ENCODE measurements at regions not wholly inside any gene's neighbourhood (a gene's known extent, or its start where the extent isn't known, plus 50 kb on each side); places are given as distances from the start of the nearest gene placed in this dataset.
"Not testable (repeated sequence)": the region's sequence is repeated elsewhere in the genome, so short reads cannot be mapped to it uniquely, and the experiment has no call there.

DNA sequence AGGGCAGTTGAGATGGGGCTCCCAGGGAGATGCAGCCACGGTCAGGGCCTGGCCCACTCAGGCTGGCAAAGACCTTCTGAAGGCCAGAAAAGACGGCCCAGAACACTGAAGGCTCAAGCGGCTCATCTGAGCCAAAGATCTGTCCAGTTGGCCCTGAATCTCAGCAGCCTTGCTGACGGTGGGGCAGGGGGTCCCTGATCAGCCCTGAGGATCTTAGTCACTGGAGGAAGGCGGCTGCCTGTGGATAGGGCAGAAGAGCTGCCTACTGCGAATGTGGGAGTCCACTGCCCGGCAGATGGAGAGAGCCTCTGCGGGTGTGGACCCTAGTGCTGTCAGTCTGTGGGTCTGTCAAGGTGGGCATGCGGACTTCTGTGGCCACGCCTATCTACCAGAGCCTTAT lies 1738.2 kb downstream of the TP53TG3F start:
- DNase-seq: no peak

DNA sequence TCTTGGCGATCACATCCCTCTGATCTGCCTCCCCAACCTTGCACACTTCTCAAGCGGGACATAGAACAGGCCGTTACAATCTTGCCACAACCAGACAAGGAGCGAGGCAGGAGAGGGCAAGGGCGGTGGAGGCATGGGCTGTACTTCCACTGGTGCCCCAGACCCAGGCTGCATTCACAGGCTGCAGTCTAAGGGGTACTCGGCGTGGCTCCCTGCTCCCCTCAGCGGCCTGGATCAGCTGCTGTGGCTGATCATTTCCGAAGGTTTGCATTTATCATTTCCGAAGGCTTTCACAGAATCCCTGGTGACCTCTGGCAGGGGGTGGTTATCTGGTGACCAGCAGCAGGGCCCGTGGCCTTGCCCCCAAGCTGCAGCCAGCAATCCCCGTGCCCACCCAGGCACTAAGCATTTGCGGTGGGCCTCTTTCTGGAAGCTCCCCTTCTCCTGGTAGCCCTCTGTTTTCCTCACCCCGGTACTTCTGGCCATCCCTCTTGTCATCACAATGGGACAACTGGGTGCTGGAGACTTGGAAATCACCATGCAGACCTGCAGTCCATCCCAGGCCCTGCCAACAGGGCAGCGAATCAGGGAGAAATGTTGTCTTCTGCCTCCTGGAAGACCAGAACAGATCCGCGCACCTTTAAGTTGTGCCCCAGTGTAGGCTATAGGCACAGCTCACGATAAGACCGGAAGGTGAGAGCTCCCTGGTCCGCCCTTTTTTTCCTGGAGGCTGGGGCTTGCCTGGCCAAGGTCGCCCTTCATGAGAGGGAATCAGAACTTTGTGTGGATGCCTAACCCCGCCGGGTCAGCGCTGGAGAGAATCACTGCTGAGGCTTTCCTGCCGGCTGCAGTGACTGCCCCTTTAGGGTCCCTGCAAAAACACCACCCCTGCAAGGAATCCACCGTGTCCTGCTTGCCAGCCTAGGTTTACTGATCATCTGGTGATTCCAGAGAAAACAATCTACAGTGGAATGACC lies 1739.1 kb downstream of the TP53TG3F start:
- no peak for DNase-seq

- DNase-seq: no peak
Observed at GRCh38 chr16:35200662-35201061, 1741.2 kb downstream of the TP53TG3F start.

DNA sequence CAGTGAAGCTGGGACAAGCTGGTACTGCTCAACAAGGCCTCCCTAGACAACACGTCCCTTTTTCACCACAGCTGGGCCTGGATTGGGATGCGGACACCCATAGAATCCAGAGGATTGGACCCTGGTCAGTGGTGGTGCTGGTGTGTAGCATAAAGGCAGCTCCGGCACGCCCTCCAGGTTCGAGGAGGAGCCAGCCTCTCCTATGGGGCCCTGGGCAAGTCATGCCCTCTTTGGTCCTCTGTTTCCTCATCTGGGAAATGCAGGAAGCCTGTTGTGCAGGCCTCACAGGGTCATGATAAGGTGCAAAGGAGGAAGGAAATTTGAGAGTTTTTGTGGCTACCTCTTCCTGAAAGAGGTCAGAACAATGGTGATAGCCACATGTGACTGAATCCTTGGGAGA lies 1741.7 kb downstream of the TP53TG3F start:
- no peak for DNase-seq

DNA sequence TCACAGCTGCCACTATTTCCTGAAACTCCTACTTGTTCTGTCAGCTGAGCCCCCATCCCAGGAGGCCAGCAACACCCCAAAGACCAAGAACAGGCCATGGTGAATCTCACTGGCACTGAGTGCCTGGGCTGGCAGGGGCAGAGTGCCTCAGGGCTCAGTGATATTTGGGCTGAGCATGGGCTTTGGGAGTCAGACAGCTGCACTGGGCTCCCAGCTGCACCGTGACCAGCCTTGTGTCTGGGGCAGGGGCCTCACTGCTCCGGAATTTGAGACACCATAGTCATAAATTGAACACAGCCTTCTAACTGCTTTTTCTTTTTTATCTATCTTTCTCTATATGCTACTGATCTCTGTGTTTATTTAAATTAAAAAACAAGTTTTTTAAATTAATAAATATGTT lies 1744.2 kb downstream of the TP53TG3F start:
- DNase-seq: no peak

GRCh38 chr16:35207059-35207999 lies 1747.9 kb downstream of the TP53TG3F start:
- no peak for DNase-seq

- no peak for DNase-seq
Observed at GRCh38 chr16:35208001-35208935, 1748.9 kb downstream of the TP53TG3F start.

DNA sequence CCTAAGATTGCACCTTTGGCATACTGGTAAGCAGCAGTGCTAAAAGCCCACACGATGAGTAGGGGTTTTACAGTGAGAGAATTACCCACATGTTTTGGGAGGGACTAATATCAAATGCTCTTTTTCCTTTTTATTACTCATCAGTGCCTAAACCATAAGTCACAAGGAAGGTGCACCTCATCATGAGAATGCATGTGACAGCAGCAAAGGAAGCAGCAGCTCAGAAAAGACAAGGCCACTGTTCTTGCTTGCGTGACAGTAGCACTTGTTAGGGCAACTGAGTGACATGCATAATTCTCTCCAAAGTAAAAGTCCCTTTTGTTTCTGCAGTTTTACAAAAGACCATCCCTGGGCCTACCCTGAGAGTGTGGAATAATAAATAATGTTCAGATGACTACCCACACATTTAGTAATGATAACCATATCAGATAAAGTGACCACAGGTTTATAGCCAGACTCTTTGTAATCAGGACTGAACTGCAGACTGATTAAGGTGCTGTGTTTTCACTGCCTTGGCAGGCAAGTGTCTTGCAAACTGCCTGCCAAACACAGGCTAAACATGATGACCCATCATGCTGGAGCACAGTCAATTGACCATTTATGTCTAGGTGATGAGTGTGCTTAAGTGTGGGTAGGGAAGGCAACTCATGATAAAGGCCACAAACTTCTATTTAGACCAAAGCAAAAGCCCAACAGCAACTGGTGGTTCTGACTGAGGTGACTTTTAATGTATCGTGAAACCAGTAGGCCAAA lies 1751.4 kb downstream of the TP53TG3F start:
- DNase-seq: no peak

GRCh38 chr16:35214840-35215239 lies 1755.4 kb downstream of the TP53TG3F start:
- DNase-seq: no peak

DNA sequence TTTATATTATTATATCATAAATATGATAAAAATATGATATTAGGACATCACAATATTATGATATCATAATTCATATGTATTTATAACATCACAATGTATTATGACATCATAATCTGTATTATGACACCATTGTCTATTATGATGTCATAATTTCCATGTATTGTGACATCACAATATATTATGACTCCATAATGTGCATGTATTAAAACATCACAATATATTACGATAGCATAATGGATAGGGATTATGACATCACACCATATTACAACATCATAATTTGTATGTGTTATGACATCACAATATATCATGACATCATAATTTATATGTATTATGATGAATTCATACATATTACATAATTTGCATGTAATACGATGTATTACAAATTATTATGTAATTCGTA lies 1755.9 kb downstream of the TP53TG3F start:
- DNase-seq: no peak

DNA sequence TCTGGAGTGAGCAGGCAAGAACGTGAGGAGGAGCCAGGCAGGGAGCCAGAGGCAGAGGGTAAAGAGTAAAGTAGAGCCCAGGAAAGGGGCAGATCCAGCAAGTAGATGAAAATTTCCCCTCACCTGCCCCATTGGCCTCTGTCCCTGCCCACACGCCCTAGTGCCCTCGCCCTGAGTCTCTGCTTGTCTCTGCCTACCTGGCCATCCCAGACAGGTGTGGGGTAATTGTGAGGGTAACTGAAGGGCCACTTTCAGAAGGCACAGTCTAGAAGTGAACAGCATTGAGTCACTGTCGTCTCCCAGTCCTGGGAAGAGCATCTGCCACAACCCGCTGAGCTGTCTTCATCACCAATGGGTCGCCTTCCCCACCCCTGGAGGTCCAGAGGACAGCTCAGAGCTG lies 1756.8 kb downstream of the TP53TG3F start:
- DNase-seq: not testable (repeated sequence)

DNA sequence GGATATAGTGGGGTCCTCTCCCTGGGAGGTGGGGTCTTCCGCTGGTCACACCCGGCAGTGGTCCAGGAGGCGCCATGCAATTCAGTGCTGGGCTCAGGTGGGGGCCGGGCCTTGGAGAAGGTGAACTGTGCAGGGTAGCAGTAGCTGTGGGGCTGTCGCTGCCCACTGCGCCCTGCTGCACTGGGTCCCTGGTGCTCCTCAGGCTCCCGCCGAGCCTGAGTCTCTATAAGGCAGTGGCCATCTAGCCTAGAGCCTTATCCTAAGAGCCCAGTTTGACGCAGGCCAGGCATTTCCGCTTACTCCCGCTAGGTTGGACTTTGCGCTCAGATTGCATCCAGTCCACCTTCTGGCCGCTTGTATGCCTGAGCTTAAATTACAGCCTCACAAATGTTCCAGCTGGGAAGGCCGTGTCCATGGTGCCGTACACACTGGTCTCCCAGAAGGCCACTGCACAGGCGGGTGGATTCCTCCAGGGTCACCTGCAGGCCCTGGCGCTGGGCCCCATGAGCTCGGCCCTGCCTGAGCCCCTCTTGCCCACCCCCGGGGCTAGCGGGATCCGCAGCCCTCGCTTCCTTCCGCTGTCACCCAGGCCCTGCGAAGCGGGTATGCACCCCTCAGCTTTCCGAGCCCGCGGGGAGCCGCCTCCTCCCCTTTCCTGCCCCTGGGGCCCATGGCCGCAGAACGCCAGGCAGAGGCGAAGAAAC lies 1762.2 kb downstream of the TP53TG3F start:
- no peak for DNase-seq

GRCh38 chr16:35234679-35235078 lies 1775.3 kb downstream of the TP53TG3F start:
- no peak for DNase-seq

DNA sequence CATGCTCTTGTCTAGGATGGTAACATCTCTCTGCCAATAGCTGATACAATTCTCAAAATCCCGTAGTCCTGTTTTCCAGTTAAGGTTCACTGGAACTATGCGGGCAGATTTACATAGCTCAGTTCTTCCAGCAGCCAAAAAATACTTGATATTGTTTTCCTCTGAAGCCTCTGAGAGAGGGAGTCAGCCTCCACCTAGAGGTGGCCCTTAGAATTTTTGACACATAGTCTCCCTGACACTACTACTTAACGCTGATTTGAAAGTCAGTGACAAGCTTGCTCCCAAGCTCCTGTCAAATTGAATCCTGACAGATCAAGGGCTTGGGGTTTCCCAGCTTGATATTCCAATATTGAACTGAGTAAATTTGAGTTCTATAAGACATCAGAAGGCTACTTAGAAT lies 1780.1 kb downstream of the TP53TG3F start:
- no peak for DNase-seq

DNA sequence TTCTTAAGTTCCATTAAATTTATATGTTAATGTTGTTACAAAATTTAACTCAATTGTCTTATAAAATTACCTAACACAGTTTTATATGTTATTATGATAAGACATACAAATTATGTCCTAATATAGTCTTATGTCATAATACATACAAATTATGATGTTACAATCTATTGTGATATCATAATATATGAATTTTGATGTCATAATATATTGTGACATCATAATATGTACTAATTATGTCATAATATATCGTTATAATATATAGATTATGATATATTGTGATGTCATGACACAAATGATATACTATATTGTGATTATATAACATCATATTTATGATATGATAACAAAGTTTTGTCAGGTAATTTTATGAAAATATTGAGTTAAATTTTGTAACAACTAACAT lies 1789.6 kb downstream of the TP53TG3F start:
- no peak for DNase-seq

DNA sequence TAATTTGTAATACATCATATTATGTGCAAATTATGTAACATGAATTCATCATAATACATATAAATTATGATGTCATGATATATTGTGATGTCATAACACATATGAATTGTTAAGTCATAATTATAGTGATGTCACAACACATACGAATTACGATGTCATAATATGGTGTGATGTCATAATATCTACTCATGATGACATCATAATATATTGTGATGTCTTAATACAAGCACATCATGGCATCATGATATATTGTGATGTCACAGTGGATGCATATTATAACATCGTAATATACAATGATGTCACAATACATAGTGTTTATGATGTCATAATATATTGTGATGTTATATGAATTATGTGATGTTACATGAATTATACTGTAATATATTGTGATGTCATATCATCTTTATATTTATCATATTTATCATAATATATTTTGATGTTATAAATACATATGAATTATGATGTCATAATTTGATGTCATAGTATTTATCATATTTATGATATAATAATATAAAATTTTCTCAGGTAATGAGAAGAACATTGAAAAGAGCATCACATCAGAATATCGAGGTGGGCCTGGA lies 1793.0 kb downstream of the TP53TG3F start:
- no peak for DNase-seq

DNA sequence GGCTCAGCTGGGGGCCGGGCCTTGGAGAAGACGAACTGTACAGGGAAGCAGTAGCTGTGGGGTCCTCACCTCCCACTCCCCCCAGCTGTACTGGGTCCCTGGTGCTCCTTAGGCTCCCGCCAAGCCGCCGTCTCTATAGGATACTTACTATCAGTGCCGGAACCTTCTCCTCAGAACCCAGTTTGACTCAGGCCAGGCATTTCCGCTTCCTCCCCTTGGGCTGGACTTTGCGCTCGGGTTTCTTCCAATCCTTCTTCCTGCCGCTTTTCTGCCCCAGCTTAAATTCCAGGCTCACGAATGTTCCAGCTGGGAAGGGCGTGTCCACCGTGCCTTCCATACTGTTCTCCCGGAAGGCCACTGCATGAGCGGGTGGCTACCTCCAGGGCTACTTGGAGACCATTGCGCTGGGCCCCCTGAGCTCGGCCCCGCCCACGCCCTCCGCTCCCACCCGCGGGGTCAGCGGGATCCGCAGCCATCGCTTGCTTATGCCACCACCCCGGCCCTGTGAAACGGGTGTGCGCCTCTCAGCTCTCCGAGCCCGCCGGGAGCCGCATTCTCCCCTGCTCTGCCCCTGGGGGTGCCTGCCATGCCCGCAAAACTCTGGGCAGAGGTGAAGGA lies 1795.9 kb downstream of the TP53TG3F start:
- DNase-seq: no peak

- no peak for DNase-seq
Observed at GRCh38 chr16:35255816-35256215, 1796.4 kb downstream of the TP53TG3F start.

- DNase-seq: no peak
Observed at GRCh38 chr16:35258381-35258780, 1799.0 kb downstream of the TP53TG3F start.

DNA sequence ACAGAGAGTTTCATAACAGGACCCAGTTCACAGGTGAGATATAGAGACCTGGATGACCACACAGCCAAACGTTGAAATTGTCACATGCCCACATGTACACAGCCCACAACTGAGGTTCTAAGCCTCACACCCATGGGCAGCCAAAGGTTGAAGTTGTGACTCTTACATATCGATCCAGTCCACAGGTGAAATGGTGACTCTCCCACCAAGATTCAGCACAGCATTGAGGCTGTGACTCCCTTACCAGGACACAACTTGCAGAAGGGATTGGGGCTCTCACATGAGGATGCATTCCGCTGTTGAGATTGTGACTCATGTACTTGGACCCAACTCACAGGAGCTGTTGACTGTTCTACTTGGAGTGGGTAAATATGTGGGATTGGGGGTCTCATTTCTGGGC lies 1836.4 kb downstream of the TP53TG3F start:
- no peak for DNase-seq
